Lung (tissue), 11 donors: ENCODE measurements at regions not wholly inside any gene's neighbourhood (a gene's known extent, or its start where the extent isn't known, plus 50 kb on each side); places are given as distances from the start of the nearest gene placed in this dataset.

Experiments
- ATAC-seq: fragments of 200-7000 bp; cut with Tn5 transposase; one replicate; pipeline ENCODE4 v1.9.1; 2020; ENCODE audit warnings: moderate number of reproducible peaks; ENCODE audit not compliant: insufficient read depth, low FRiP score
- DNase-seq, 3 donors: peaks; one replicate each; pipeline ENCODE4 v3.0.0-alpha.2; 2013 to 2017
- H3K27ac ChIP-seq, 2 donors: one replicate each; pipeline ENCODE4 v1.5.1; 2013; ENCODE audit warnings: mild to moderate bottlenecking in 2 of 2, moderate library complexity in 2 of 2, control low read depth in 1 of 2, inconsistent platforms in 1 of 2, low read depth in 1 of 2, low read length in 1 of 2
- H3K27me3 ChIP-seq, 3 donors: one replicate each; pipeline ENCODE4 v1.5.1; 2013; ENCODE audit warnings: low read length in 2 of 3; ENCODE audit not compliant: control insufficient read depth in 3 of 3, insufficient read depth in 3 of 3
- H3K36me3 ChIP-seq, 4 donors: one replicate each; pipeline ENCODE4 v1.5.1; 2013; ENCODE audit warnings: low read length in 4 of 4, mild to moderate bottlenecking in 1 of 4, moderate library complexity in 1 of 4; ENCODE audit not compliant: control insufficient read depth in 4 of 4, insufficient read depth in 4 of 4
- H3K4me1 ChIP-seq, 5 donors: one replicate each; pipeline ENCODE4 v1.5.1; 2013; ENCODE audit warnings: low read length in 5 of 5, mild to moderate bottlenecking in 2 of 5, moderate library complexity in 1 of 5; ENCODE audit not compliant: control insufficient read depth in 5 of 5, insufficient read depth in 5 of 5
- H3K4me3 ChIP-seq: one replicate; pipeline ENCODE4 v1.5.1; 2013; ENCODE audit warnings: mild to moderate bottlenecking, control low read depth, moderate library complexity
- H3K9ac ChIP-seq, 2 donors: one replicate each; pipeline ENCODE4 v1.5.1; 2013; ENCODE audit warnings: low read length in 2 of 2, control low read depth in 1 of 2; ENCODE audit not compliant: insufficient read depth in 1 of 2
- H3K9me3 ChIP-seq, 4 donors: one replicate each; pipeline ENCODE4 v1.5.1; 2013; ENCODE audit warnings: low read length in 3 of 4, mild to moderate bottlenecking in 1 of 4, moderate library complexity in 1 of 4; ENCODE audit not compliant: control insufficient read depth in 4 of 4, insufficient read depth in 3 of 4
- WGBS, 2 donors: extraction: QIAGEN DNeasy Blood & Tissue Kit; methylation state at CpG; one replicate each; pipeline ENCODE4 v1.1.7; 2013; 5-methylcytosine and 5-hydroxymethylcytosine counted together
- TF ChIP-seq, protein P1 (sequence below): IDR thresholded peaks from 2 replicates; pipeline ENCODE4 v1.5.1; 2012; ENCODE audit warnings: mild to moderate bottlenecking; ENCODE audit errors: control extremely low read depth, extremely low read depth
- donor health status: control.
- donor health status: control.
- donor health status: Bipolar disorder and iron deficiency.
- donor health status: healthy.
- donor health status: DM: yes; HTN: yes; CAD: no.

- 65 to 76% methylated on average over 2 of the region's 2 CpGs for WGBS, 2 donors
- Histone ChIP-seq H3K36me3 (no peaks in the 10 kb centered on the region), H3K4me3 (no peak overlapping the region), H3K27me3 (no peaks in the 10 kb centered on the region), H3K27ac (no peak overlapping the region), H3K9me3 (peaks cover 0 to 5% (median 0%) of the 10 kb centered on the region in 4 donors), H3K9ac (no peak overlapping the region), H3K4me1 (peaks cover 0 to 4% (median 0%) of the 10 kb centered on the region in 5 donors)
- TF ChIP-seq, protein P1, sequence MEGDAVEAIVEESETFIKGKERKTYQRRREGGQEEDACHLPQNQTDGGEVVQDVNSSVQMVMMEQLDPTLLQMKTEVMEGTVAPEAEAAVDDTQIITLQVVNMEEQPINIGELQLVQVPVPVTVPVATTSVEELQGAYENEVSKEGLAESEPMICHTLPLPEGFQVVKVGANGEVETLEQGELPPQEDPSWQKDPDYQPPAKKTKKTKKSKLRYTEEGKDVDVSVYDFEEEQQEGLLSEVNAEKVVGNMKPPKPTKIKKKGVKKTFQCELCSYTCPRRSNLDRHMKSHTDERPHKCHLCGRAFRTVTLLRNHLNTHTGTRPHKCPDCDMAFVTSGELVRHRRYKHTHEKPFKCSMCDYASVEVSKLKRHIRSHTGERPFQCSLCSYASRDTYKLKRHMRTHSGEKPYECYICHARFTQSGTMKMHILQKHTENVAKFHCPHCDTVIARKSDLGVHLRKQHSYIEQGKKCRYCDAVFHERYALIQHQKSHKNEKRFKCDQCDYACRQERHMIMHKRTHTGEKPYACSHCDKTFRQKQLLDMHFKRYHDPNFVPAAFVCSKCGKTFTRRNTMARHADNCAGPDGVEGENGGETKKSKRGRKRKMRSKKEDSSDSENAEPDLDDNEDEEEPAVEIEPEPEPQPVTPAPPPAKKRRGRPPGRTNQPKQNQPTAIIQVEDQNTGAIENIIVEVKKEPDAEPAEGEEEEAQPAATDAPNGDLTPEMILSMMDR = no peak
- ATAC-seq (no peak), DNase-seq (no peak)
These were observed 731.0 kb downstream of the ZNF385D start for GRCh38 chr3:21020043-21020442.

- no peak for DNase-seq
- 88 to 90% methylated on average over 10 of the region's 10 CpGs for WGBS, 2 donors
- Histone ChIP-seq H3K36me3 (no peaks in the 10 kb centered on the region), H3K27ac (no peak overlapping the region), H3K9me3 (peaks cover 0 to 5% (median 0%) of the 10 kb centered on the region in 4 donors), H3K4me3 (no peak overlapping the region), H3K27me3 (no peaks in the 10 kb centered on the region), H3K9ac (no peak overlapping the region), H3K4me1 (no peaks in the 10 kb centered on the region)
- ATAC-seq = no peak
- TF ChIP-seq, protein P1 = no peak
These were observed 733.7 kb downstream of the ZNF385D start for GRCh38 chr3:21017115-21017852.

DNA sequence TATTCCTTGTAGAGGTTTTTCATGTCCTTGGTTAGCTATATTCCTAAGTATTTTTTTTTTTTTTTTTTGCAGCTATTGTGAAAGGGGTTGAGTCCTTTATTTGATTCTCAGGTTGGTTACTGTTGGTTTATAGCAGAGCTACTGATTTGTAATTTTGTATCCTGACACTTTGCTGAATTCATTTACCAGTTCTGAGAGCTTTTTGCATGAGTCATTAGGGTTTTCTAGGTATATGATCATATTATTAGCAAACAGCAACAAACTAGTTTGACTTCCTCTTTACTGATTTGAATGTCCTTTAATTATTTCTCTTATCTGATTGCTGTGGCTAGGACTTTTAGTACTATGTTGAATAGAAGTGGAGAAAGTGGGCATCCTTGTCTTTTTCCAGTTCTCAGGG lies 737.4 kb downstream of the ZNF385D start:
- Histone ChIP-seq H3K4me1 (no peaks in the 10 kb centered on the region), H3K27me3 (no peaks in the 10 kb centered on the region), H3K9ac (no peak overlapping the region), H3K36me3 (no peaks in the 10 kb centered on the region), H3K9me3 (peaks cover 0 to 5% (median 0%) of the 10 kb centered on the region in 4 donors), H3K27ac (no peak overlapping the region), H3K4me3 (no peak overlapping the region)
- no peak for ATAC-seq
- DNase-seq = no peak
- TF ChIP-seq, protein P1 = no peak

GRCh38 chr3:20999661-21000060 lies 751.3 kb downstream of the ZNF385D start:
- H3K9me3 ChIP-seq = no peaks in the 10 kb centered on the region
- no peaks in the 10 kb centered on the region for H3K27me3 ChIP-seq
- no peak overlapping the region for H3K27ac ChIP-seq
- WGBS, 2 donors = 61 to 64% methylated on average over 1 of the region's 1 CpG
- no peak overlapping the region for H3K9ac ChIP-seq
- no peak overlapping the region for H3K4me3 ChIP-seq
- ATAC-seq (no peak), DNase-seq (no peak)
- H3K4me1 ChIP-seq = no peaks in the 10 kb centered on the region
- H3K36me3 ChIP-seq = no peaks in the 10 kb centered on the region
- TF ChIP-seq, protein P1 = no peak
